K562 (cell line): ENCODE measurements at regions not wholly inside any gene's neighbourhood (a gene's known extent, or its start where the extent isn't known, plus 50 kb on each side); places are given as distances from the start of the nearest gene placed in this dataset.

Experiments
- ATAC-seq: fragments of 200-7000 bp; cut with Tn5 transposase; 3 replicates; pipeline ENCODE4 v1.9.1; 2020; ENCODE audit warnings: moderate library complexity
- BruUV-seq: library from RNA; stranded (reverse); fragments of 400-500 nt; replicated peaks from 2 replicates; lab custom pipeline; 2021; lab: Mats Ljungman, UMichigan
- CTCF ChIA-PET: fragments of 300-600 bp; formaldehyde crosslinking; extraction: SDS; loops from one replicate; lab custom pipeline; 2021; ENCODE audit warnings: low intra/inter-chr PET ratio; lab: Yijun Ruan, JAX
- POLR2A ChIA-PET: fragments of 300-600, 350-650 bp; sonication (Branson Sonifier 250); formaldehyde crosslinking; extraction: SDS; loops from one replicate; lab custom pipeline; 2021; ENCODE audit warnings: antibody characterized with exemption, inconsistent platforms; lab: Yijun Ruan, JAX
- DNase-seq, 4 experiments: peaks; one replicate each; pipeline versions ENCODE4 v3.0.0 to v3.0.0-alpha.2; 2011 to 2018; ENCODE audit warnings: low spot score in 3 of 4, mixed read lengths in 3 of 4; ENCODE audit errors: extremely low read depth in 1 of 4
- FAIRE-seq: peaks from 2 replicates; lab custom pipeline; 2011; peaks lifted over from hg19 to GRCh38; lab: Jason Lieb, UNC
- H2AFZ ChIP-seq: 2 replicates; pipeline ENCODE4 v1.6.0; 2011; ENCODE audit warnings: low read depth, low read length, control low read depth, inconsistent platforms
- H3K27ac ChIP-seq: fragments of 200-600 bp; 3 replicates; pipeline ENCODE4 v1.8.0; 2011; ENCODE audit warnings: low read depth, mild to moderate bottlenecking, control low read depth, inconsistent platforms, low read length, moderate library complexity, mixed read lengths; ENCODE audit errors: extremely low read depth
- H3K27me3 ChIP-seq, 2 experiments: fragments of 300-600 bp in 1 of 2; 2 replicates in 1 of 2; 3 replicates in 1 of 2; pipeline versions ENCODE4 v1.6.0 to v1.8.0; 2011; ENCODE audit warnings: inconsistent platforms in 2 of 2, low read length in 2 of 2, mild to moderate bottlenecking in 1 of 2, mixed read lengths in 1 of 2, moderate library complexity in 1 of 2; ENCODE audit not compliant: control insufficient read depth in 2 of 2, insufficient read depth in 2 of 2
- H3K36me3 ChIP-seq: fragments of 300-600 bp; 3 replicates; pipeline ENCODE4 v1.8.0; 2011; ENCODE audit warnings: mild to moderate bottlenecking, low read length, inconsistent platforms; ENCODE audit not compliant: control insufficient read depth, insufficient read depth
- H3K4me1 ChIP-seq, 2 experiments: fragments of 200-600 bp in 1 of 2; replicated peaks in 1 of 2; 2 replicates in 1 of 2; 3 replicates in 1 of 2; pipeline versions ENCODE4 v1.5.1 to v1.8.0; 2011; ENCODE audit warnings: inconsistent platforms in 2 of 2, low read length in 2 of 2, mild to moderate bottlenecking in 1 of 2, mixed read lengths in 1 of 2, moderate library complexity in 1 of 2; ENCODE audit not compliant: control insufficient read depth in 2 of 2, insufficient read depth in 2 of 2
- H3K4me2 ChIP-seq: 2 replicates; pipeline ENCODE4 v1.6.1; 2011; ENCODE audit warnings: low read length, control low read depth, inconsistent platforms, mixed read lengths; ENCODE audit not compliant: insufficient read depth
- H3K4me3 ChIP-seq: fragments of 200-600 bp; sonication (generic), shearing (Covaris generic); 2 replicates; pipeline ENCODE4 v1.5.1; 2016; ENCODE audit warnings: control low read depth, inconsistent platforms
- H3K79me2 ChIP-seq: fragments of 200-600 bp; 3 replicates; pipeline ENCODE4 v1.8.0; 2011; ENCODE audit warnings: low read length, inconsistent platforms; ENCODE audit not compliant: control insufficient read depth, insufficient read depth
- H3K9ac ChIP-seq, 2 experiments: 2 replicates each; pipeline versions ENCODE4 v1.6.0 to v1.6.1; 2011; ENCODE audit warnings: low read depth in 2 of 2, low read length in 2 of 2, control low read depth in 1 of 2, inconsistent platforms in 1 of 2, mild to moderate bottlenecking in 1 of 2, mixed read lengths in 1 of 2; ENCODE audit not compliant: insufficient read depth in 1 of 2
- H3K9me1 ChIP-seq: one replicate; pipeline ENCODE4 v1.6.0; 2011; ENCODE audit warnings: inconsistent platforms, mild to moderate bottlenecking, low read length, moderate library complexity; ENCODE audit not compliant: control insufficient read depth, insufficient read depth
- H3K9me3 ChIP-seq: replicated peaks from 2 replicates; pipeline ENCODE4 v1.5.1; 2011; ENCODE audit warnings: low read depth, low read length, inconsistent platforms; ENCODE audit not compliant: control insufficient read depth, insufficient read depth
- H4K20me1 ChIP-seq: replicated peaks from 2 replicates; pipeline ENCODE4 v1.6.1; 2011; ENCODE audit warnings: low read length, inconsistent platforms, mixed read lengths; ENCODE audit not compliant: control insufficient read depth, insufficient read depth
- ARNT ChIP-seq, 2 experiments: fragments of 450-650 bp; IDR thresholded peaks; 2 replicates each; pipeline ENCODE4 v1.6.1; 2016; ENCODE audit warnings: mild to moderate bottlenecking in 1 of 2
- LCOR ChIP-seq: sonication (generic); formaldehyde crosslinking; IDR thresholded peaks from 2 replicates; pipeline ENCODE4 v1.8.0; 2022; ENCODE audit warnings: mild to moderate bottlenecking, missing genetic modification reagents
- MAFF ChIP-seq: IDR thresholded peaks from 2 replicates; pipeline ENCODE4 v1.6.1; 2012; ENCODE audit warnings: low read length, improper control_type of control experiment
- MAFG ChIP-seq: fragments of 450-650 bp; conservative IDR thresholded peaks from 2 replicates; pipeline ENCODE4 v1.6.1; 2016; ENCODE audit warnings: missing genetic modification characterization, missing compliant biosample characterization
- MAFK ChIP-seq: IDR thresholded peaks from 2 replicates; pipeline ENCODE4 v1.6.1; 2011; ENCODE audit warnings: low read length, improper control_type of control experiment
- NFYB ChIP-seq: IDR thresholded peaks from 2 replicates; pipeline ENCODE4 v1.6.1; 2011; ENCODE audit warnings: mild to moderate bottlenecking, moderate library complexity; ENCODE audit not compliant: insufficient read length; ENCODE audit errors: extremely low read depth
- SMAD4 ChIP-seq: fragments of 250-450 bp; sonication (Bioruptor Pico); conservative IDR thresholded peaks from 2 replicates; pipeline ENCODE4 v1.8.0; 2021; ENCODE audit warnings: inconsistent platforms, mild to moderate bottlenecking, moderate library complexity
- SMARCA5 ChIP-seq: fragments of 450-650 bp; IDR thresholded peaks from 2 replicates; pipeline ENCODE4 v1.6.1; 2016
- ZNF668 ChIP-seq: fragments of 250-450 bp; sonication (Bioruptor Pico); IDR thresholded peaks from 2 replicates; pipeline ENCODE4 v1.8.0; 2022; ENCODE audit warnings: mild to moderate bottlenecking, inconsistent platforms
- WGBS: fragments of 100-300 bp; shearing (Covaris generic); methylation state at CpG from one replicate; pipeline ENCODE4 v1.1.6; 2016; ENCODE audit warnings: low coverage, mixed read lengths; ENCODE audit not compliant: insufficient coverage; ENCODE audit errors: missing lambda C conversion rate; 5-methylcytosine and 5-hydroxymethylcytosine counted together
- in situ Hi-C: fragments of 300-500 bp; cut with MboI; formaldehyde crosslinking; loops from 4 replicates; pipeline ENCODE4 v1.15.0; 2018; ENCODE audit warnings: inconsistent platforms, mixed read lengths
- intact Hi-C: fragments of 100-400 bp; cut with micrococcal nuclease; formaldehyde crosslinking; loops from 2 replicates; pipeline ENCODE4 v1.14.2; 2022
- TF ChIP-seq, protein P1 (sequence below), 2 experiments: fragments of 450-650 bp; conservative IDR thresholded peaks; 2 replicates each; pipeline ENCODE4 v1.6.1; 2017; ENCODE audit warnings: mild to moderate bottlenecking in 2 of 2, moderate library complexity in 2 of 2
- TF ChIP-seq, protein P2 (sequence below): sonication (generic); formaldehyde crosslinking; IDR thresholded peaks from 2 replicates; pipeline ENCODE4 v1.8.1; 2023; ENCODE audit warnings: missing genetic modification reagents, mild to moderate bottlenecking, borderline replicate concordance
- TF ChIP-seq, protein P3 (sequence below): fragments of 450-650 bp; formaldehyde crosslinking; IDR thresholded peaks from 2 replicates; pipeline ENCODE4 v1.4.0; 2022; ENCODE audit warnings: missing genetic modification characterization
- TF ChIP-seq, protein P4 (sequence below): fragments of 200-400 bp; formaldehyde crosslinking; IDR thresholded peaks from 2 replicates; pipeline ENCODE4 v1.6.1; 2017; ENCODE audit warnings: mild to moderate bottlenecking, low read depth, low read length, moderate library complexity

DNA sequence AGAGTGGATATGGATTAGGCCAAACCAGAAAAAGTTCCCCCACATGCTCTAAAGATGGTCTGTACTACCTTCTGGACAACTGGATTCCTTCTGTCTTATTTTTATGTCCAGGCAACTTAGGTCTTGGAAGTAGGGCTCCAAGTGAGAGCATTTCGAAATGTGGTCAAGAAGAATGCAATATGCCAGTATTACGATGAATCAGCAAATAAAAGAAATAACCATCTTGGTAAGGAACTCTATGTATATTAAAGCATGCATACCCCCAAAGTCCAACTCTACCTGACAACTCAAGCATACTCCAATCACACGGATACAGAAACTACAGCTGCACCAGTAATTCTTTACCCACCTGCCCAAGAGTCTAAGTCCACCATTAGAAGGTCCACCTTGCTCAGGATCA is 234.5 kb downstream of the HNRNPD start:
- ChIA-PET CTCF (no interaction called here), POLR2A (interaction anchor here (1.2 kb wide), 1 partner anchor 178 kb away, joined by 3 read pairs; no protein-coding TSS in a partner anchor)
- FAIRE-seq (no peak), ATAC-seq (no peak), DNase-seq (no peak)
- no peaks in the 10 kb centered on the region for H3K79me2 ChIP-seq
- no peak overlapping the region for H2AFZ ChIP-seq
- no peaks in the 10 kb centered on the region for H4K20me1 ChIP-seq
- no TSS peak for BruUV-seq
- H3K27me3 ChIP-seq = no peaks in the 10 kb centered on the region; a peak in 2 of 5 replicates
- intact Hi-C loops = no loop called here
- no peaks in the 10 kb centered on the region for H3K9me3 ChIP-seq
- in situ Hi-C loops = no loop called here
- H3K4me1 ChIP-seq = no peaks in the 10 kb centered on the region; a peak in 1 of 5 replicates
- H3K4me3 ChIP-seq = no peak overlapping the region
- no peaks in the 10 kb centered on the region for H3K9me1 ChIP-seq
- WGBS = 13% methylated on average over 3 of the region's 3 CpGs
- no peak overlapping the region for H3K4me2 ChIP-seq
- H3K36me3 ChIP-seq = no peaks in the 10 kb centered on the region
- no peak overlapping the region for H3K9ac ChIP-seq
- no peak overlapping the region for H3K27ac ChIP-seq
- TF ChIP-seq SMARCA5 (no peak), SMAD4 (no peak), NFYB (no peak), MAFF (peak; percentile 69), MAFG (tag) (peak; percentile 81), MAFK (peak; percentile 49; the same call in 1 of the 2 replicates), ARNT (IDR thresholded peaks at IDR 0.05) (no peak), LCOR (CRISPR knock-in tag) (no peak), ZNF668 (no peak)
- TF ChIP-seq, protein P1, sequence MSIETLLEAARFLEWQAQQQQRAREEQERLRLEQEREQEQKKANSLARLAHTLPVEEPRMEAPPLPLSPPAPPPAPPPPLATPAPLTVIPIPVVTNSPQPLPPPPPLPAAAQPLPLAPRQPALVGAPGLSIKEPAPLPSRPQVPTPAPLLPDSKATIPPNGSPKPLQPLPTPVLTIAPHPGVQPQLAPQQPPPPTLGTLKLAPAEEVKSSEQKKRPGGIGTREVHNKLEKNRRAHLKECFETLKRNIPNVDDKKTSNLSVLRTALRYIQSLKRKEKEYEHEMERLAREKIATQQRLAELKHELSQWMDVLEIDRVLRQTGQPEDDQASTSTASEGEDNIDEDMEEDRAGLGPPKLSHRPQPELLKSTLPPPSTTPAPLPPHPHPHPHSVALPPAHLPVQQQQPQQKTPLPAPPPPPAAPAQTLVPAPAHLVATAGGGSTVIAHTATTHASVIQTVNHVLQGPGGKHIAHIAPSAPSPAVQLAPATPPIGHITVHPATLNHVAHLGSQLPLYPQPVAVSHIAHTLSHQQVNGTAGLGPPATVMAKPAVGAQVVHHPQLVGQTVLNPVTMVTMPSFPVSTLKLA (conservative IDR thresholded peaks at IDR 0.05) = no peak
- TF ChIP-seq, protein P2, sequence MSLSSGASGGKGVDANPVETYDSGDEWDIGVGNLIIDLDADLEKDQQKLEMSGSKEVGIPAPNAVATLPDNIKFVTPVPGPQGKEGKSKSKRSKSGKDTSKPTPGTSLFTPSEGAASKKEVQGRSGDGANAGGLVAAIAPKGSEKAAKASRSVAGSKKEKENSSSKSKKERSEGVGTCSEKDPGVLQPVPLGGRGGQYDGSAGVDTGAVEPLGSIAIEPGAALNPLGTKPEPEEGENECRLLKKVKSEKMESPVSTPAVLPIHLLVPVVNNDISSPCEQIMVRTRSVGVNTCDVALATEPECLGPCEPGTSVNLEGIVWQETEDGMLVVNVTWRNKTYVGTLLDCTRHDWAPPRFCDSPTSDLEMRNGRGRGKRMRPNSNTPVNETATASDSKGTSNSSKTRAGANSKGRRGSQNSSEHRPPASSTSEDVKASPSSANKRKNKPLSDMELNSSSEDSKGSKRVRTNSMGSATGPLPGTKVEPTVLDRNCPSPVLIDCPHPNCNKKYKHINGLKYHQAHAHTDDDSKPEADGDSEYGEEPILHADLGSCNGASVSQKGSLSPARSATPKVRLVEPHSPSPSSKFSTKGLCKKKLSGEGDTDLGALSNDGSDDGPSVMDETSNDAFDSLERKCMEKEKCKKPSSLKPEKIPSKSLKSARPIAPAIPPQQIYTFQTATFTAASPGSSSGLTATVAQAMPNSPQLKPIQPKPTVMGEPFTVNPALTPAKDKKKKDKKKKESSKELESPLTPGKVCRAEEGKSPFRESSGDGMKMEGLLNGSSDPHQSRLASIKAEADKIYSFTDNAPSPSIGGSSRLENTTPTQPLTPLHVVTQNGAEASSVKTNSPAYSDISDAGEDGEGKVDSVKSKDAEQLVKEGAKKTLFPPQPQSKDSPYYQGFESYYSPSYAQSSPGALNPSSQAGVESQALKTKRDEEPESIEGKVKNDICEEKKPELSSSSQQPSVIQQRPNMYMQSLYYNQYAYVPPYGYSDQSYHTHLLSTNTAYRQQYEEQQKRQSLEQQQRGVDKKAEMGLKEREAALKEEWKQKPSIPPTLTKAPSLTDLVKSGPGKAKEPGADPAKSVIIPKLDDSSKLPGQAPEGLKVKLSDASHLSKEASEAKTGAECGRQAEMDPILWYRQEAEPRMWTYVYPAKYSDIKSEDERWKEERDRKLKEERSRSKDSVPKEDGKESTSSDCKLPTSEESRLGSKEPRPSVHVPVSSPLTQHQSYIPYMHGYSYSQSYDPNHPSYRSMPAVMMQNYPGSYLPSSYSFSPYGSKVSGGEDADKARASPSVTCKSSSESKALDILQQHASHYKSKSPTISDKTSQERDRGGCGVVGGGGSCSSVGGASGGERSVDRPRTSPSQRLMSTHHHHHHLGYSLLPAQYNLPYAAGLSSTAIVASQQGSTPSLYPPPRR (CRISPR knock-in tag) = no peak
- TF ChIP-seq, protein P3, sequence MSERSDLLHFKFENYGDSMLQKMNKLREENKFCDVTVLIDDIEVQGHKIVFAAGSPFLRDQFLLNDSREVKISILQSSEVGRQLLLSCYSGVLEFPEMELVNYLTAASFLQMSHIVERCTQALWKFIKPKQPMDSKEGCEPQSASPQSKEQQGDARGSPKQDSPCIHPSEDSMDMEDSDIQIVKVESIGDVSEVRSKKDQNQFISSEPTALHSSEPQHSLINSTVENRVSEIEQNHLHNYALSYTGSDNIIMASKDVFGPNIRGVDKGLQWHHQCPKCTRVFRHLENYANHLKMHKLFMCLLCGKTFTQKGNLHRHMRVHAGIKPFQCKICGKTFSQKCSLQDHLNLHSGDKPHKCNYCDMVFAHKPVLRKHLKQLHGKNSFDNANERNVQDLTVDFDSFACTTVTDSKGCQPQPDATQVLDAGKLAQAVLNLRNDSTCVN (CRISPR knock-in tag) = no peak
- TF ChIP-seq, protein P4, sequence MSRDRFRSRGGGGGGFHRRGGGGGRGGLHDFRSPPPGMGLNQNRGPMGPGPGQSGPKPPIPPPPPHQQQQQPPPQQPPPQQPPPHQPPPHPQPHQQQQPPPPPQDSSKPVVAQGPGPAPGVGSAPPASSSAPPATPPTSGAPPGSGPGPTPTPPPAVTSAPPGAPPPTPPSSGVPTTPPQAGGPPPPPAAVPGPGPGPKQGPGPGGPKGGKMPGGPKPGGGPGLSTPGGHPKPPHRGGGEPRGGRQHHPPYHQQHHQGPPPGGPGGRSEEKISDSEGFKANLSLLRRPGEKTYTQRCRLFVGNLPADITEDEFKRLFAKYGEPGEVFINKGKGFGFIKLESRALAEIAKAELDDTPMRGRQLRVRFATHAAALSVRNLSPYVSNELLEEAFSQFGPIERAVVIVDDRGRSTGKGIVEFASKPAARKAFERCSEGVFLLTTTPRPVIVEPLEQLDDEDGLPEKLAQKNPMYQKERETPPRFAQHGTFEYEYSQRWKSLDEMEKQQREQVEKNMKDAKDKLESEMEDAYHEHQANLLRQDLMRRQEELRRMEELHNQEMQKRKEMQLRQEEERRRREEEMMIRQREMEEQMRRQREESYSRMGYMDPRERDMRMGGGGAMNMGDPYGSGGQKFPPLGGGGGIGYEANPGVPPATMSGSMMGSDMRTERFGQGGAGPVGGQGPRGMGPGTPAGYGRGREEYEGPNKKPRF = no peak
